HCT116 (cell line): ENCODE measurements at regions not wholly inside any gene's neighbourhood (a gene's known extent, or its start where the extent isn't known, plus 50 kb on each side); places are given as distances from the start of the nearest gene placed in this dataset.

ENCODE experiments used
- ATAC-seq: fragments of 200-7000 bp; cut with Tn5 transposase; 2 replicates; pipeline ENCODE4 v1.9.1; 2020; ENCODE audit warnings: mild to moderate bottlenecking, moderate library complexity
- BruUV-seq: library from RNA; stranded (reverse); fragments of 400-500 nt; replicated peaks from 2 replicates; lab custom pipeline; 2021; lab: Mats Ljungman, UMichigan
- CTCF ChIA-PET: fragments of 300-600 bp; sonication (Branson Sonifier 250); formaldehyde crosslinking; loops from one replicate; lab custom pipeline; 2021; ENCODE audit warnings: antibody characterized with exemption; lab: Charles Lee
- POLR2A ChIA-PET: fragments of 300-600, 350-600 bp; sonication (Branson Sonifier 250); formaldehyde crosslinking; loops from one replicate; lab custom pipeline; 2021; ENCODE audit warnings: antibody characterized with exemption; lab: Charles Lee
- RAD21 ChIA-PET, 2 experiments: fragments of 300-600 bp; sonication (Branson Sonifier 250); formaldehyde crosslinking; loops; one replicate each; lab custom pipeline; 2023; ENCODE audit warnings: low total read pairs in 2 of 2; ENCODE audit not compliant: uncharacterized antibody in 2 of 2, unreplicated experiment in 2 of 2, low non-redundant PET in 1 of 2; lab: Charles Lee
- DNase-seq: peaks from one replicate; pipeline ENCODE4 v3.0.0-alpha.2; 2010; ENCODE audit warnings: low read depth, low spot score
- H2AFZ ChIP-seq: fragments of 200-600 bp; shearing (Covaris generic), sonication (generic); 2 replicates; pipeline ENCODE4 v1.6.1; 2017; ENCODE audit warnings: low read depth, mixed run types, mixed read lengths, antibody characterized with exemption, low read length; ENCODE audit not compliant: poor library complexity, severe bottlenecking
- H3K27ac ChIP-seq: 2 replicates; pipeline ENCODE4 v1.5.1; 2012; ENCODE audit warnings: low read depth, low read length
- H3K27me3 ChIP-seq: fragments of 200-600 bp; sonication (generic); 2 replicates; pipeline ENCODE4 v1.6.1; 2016; ENCODE audit warnings: mixed run types, low read length, mixed read lengths; ENCODE audit not compliant: insufficient read depth
- H3K36me3 ChIP-seq, 2 experiments: fragments of 200-500 bp in 1 of 2; fragments of 200-600 bp in 1 of 2; sonication (Bioruptor generic) in 1 of 2; sonication (generic) in 1 of 2; 2 replicates each; pipeline versions ENCODE4 v1.5.1 to v1.6.1; 2014 to 2016; ENCODE audit warnings: low read length in 2 of 2, inconsistent platforms in 1 of 2, mixed read lengths in 1 of 2, mixed run types in 1 of 2; ENCODE audit not compliant: insufficient read depth in 2 of 2, control insufficient read depth in 1 of 2
- H3K4me1 ChIP-seq, 2 experiments: fragments of 200-600 bp in 1 of 2; sonication (generic) in 1 of 2; 2 replicates each; pipeline versions ENCODE4 v1.5.1 to v1.6.1; 2012 to 2017; ENCODE audit warnings: low read length in 2 of 2, inconsistent platforms in 1 of 2, mild to moderate bottlenecking in 1 of 2, mixed read lengths in 1 of 2, mixed run types in 1 of 2, moderate library complexity in 1 of 2; ENCODE audit not compliant: insufficient read depth in 2 of 2, control insufficient read depth in 1 of 2
- H3K4me2 ChIP-seq: fragments of 200-600 bp; sonication (generic); 2 replicates; pipeline ENCODE4 v1.6.1; 2017; ENCODE audit warnings: mixed run types, low read length, mixed read lengths
- H3K4me3 ChIP-seq, 2 experiments: fragments of 200-600 bp in 1 of 2; sonication (generic) in 1 of 2; replicated peaks in 1 of 2; 2 replicates each; pipeline ENCODE4 v1.5.1; 2011 to 2016; ENCODE audit warnings: low read length in 2 of 2, control low read depth in 1 of 2, low read depth in 1 of 2, mild to moderate bottlenecking in 1 of 2, mixed read lengths in 1 of 2, mixed run types in 1 of 2
- H3K79me2 ChIP-seq: fragments of 200-600 bp; sonication (generic); 2 replicates; pipeline ENCODE4 v1.6.1; 2017; ENCODE audit warnings: mild to moderate bottlenecking, mixed run types, low read length, moderate library complexity, mixed read lengths; ENCODE audit not compliant: insufficient read depth
- H3K9ac ChIP-seq: fragments of 200-600 bp; sonication (generic); 2 replicates; pipeline ENCODE4 v1.6.1; 2016; ENCODE audit warnings: low read length, mixed read lengths
- H3K9me2 ChIP-seq: fragments of 200-600 bp; sonication (generic), shearing (Covaris generic); 2 replicates; pipeline ENCODE4 v1.6.1; 2017; ENCODE audit warnings: mixed run types, mild to moderate bottlenecking, moderate library complexity; ENCODE audit not compliant: insufficient read depth
- H3K9me3 ChIP-seq, 2 experiments: fragments of 200-500 bp in 1 of 2; fragments of 200-600 bp in 1 of 2; sonication (Bioruptor generic) in 1 of 2; sonication (generic) in 1 of 2; 2 replicates each; pipeline ENCODE4 v1.6.1; 2014 to 2017; ENCODE audit warnings: low read length in 2 of 2, mixed read lengths in 2 of 2, inconsistent platforms in 1 of 2, low read depth in 1 of 2, mild to moderate bottlenecking in 1 of 2, mixed run types in 1 of 2, moderate library complexity in 1 of 2; ENCODE audit not compliant: control insufficient read depth in 1 of 2, insufficient read depth in 1 of 2
- H4K20me1 ChIP-seq: fragments of 200-600 bp; sonication (generic), shearing (Covaris generic); 2 replicates; pipeline ENCODE4 v1.6.1; 2017; ENCODE audit warnings: mixed run types, mild to moderate bottlenecking, moderate library complexity; ENCODE audit not compliant: insufficient read depth
- CTCF ChIP-seq, 3 experiments: fragments of 200-600 bp in 1 of 3; sonication (generic) in 1 of 3; IDR thresholded peaks in 2 of 3; conservative IDR thresholded peaks in 1 of 3; 2 replicates each; pipeline ENCODE4 v1.5.1; 2012 to 2017; ENCODE audit warnings: low read depth in 2 of 3, low read length in 2 of 3, antibody characterized with exemption in 1 of 3, borderline replicate concordance in 1 of 3, control low read depth in 1 of 3, mild to moderate bottlenecking in 1 of 3, mixed read lengths in 1 of 3, mixed run types in 1 of 3, moderate library complexity in 1 of 3; ENCODE audit not compliant: insufficient read depth in 1 of 3
- EGR1 ChIP-seq: IDR thresholded peaks from 2 replicates; pipeline ENCODE4 v1.6.1; 2012; ENCODE audit warnings: low read depth
- EZH2phosphoT487 ChIP-seq: fragments of 200-600 bp; IDR thresholded peaks from 2 replicates; pipeline ENCODE4 v1.6.1; 2018; ENCODE audit warnings: antibody characterized with exemption, borderline replicate concordance
- POLR2AphosphoS5 ChIP-seq: IDR thresholded peaks from 2 replicates; pipeline ENCODE4 v1.6.1; 2011; ENCODE audit warnings: mild to moderate bottlenecking, low read depth, low read length, moderate library complexity
- RAD21 ChIP-seq: IDR thresholded peaks from 2 replicates; pipeline ENCODE4 v1.6.1; 2012; ENCODE audit warnings: low read depth, mild to moderate bottlenecking
- YY1 ChIP-seq: IDR thresholded peaks from 2 replicates; pipeline ENCODE4 v1.6.1; 2011; ENCODE audit warnings: low read length, low read depth, moderate library complexity, mild to moderate bottlenecking; ENCODE audit not compliant: insufficient replicate concordance; ENCODE audit errors: extremely low read depth
- ZBTB33 ChIP-seq: IDR thresholded peaks from 2 replicates; pipeline ENCODE4 v1.6.1; 2011; ENCODE audit warnings: mild to moderate bottlenecking, low read length, moderate library complexity; ENCODE audit not compliant: insufficient replicate concordance; ENCODE audit errors: extremely low read depth
- intact Hi-C: fragments of 100-400 bp; cut with micrococcal nuclease; formaldehyde crosslinking; loops from 2 replicates; pipeline ENCODE4 v1.10.0; 2022

- no peak overlapping the region for H3K4me3 ChIP-seq
- TF ChIP-seq ZBTB33: no peak
- TF ChIP-seq POLR2AphosphoS5: no peak
- TF ChIP-seq RAD21: no peak
- TF ChIP-seq EZH2phosphoT487: no peak
- TF ChIP-seq YY1: no peak
- no peak for TF ChIP-seq EGR1
- no peak for TF ChIP-seq CTCF (IDR thresholded peaks at IDR 0.05 in 2 of 3, conservative IDR thresholded peaks at IDR 0.05 in 1 of 3; ENCODE audit: borderline replicate concordance in 1 of 3, insufficient read depth in 1 of 3, low read depth in 2 of 3, low read length in 2 of 3)
- TF ChIP-seq, all 23 proteins: peak for 0
- BruUV-seq: no TSS peak
- intact Hi-C loops: no loop called here
- ChIA-PET CTCF (no interaction called here), POLR2A (no interaction called here), RAD21 (no interaction called here)
- DNase-seq: no peak
- H2AFZ ChIP-seq: no peak overlapping the region
- no peaks in the 10 kb centered on the region for H3K9me2 ChIP-seq
- no peaks in the 10 kb centered on the region for H4K20me1 ChIP-seq
- H3K9me3 ChIP-seq: no peaks in the 10 kb centered on the region
- no peaks in the 10 kb centered on the region for H3K79me2 ChIP-seq
- no peaks in the 10 kb centered on the region for H3K36me3 ChIP-seq
- no peak overlapping the region for H3K27ac ChIP-seq
- no peaks in the 10 kb centered on the region for H3K4me1 ChIP-seq
- peaks cover 17% of the 10 kb centered on the region; the same call in 1 of the 2 replicates for H3K27me3 ChIP-seq
- H3K4me2 ChIP-seq: no peak overlapping the region
- H3K9ac ChIP-seq: no peak overlapping the region
- no peak for ATAC-seq
Measured at GRCh38 chr16:9188721-9189120, 97.3 kb downstream of the HAPSTR1 start.
